ENCODE measurements at regions not wholly inside any gene's neighbourhood (a gene's known extent, or its start where the extent isn't known, plus 50 kb on each side); places are given as distances from the start of the nearest gene placed in this dataset.
"Not testable (repeated sequence)": the region's sequence is repeated elsewhere in the genome, so short reads cannot be mapped to it uniquely, and the experiment has no call there.

DNA sequence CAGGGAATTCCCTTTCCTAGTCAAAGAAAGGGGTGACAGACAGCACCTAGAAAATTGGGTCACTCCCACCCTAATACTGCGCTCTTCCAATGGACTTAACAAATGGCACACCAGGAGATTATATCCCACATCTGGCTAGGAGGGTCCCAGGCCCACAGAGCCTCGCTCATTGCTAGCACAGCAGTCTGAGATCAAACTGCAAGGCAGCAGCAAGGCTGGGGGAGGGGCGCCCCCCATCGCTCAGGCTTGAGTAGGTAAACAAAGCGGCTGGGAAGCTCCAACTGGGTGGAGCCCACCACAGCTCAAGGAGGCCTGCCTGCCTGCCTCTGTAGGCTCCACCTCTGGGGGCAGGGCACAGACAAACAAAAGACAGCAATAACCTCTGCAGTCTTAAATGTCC lies 1043.9 kb upstream of the GRIA3 start:
- not testable (repeated sequence) for DNase-seq (ENCODE audit: low read depth in 4 of 4, low spot score in 1 of 4)

DNA sequence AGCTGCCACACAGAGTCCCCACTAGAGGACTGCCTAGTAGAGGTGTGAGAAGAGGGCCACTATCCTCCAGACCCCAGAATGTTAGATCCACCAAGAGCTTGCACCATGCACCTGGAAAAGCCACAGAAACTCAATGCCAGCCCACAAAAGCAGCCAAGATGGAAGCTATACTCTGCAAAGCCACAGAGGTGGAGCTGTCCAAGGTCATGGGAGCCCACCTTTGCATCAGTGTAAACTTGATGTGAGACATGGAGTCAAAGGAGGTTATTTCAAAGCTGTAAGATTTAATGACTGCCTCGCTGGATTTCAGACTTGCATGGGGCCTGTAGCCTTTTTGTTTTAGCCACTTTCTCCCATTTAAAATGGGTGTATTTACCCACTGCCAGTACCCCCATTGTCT lies 1030.1 kb upstream of the GRIA3 start:
- DNase-seq (ENCODE audit: low read depth in 4 of 4, low spot score in 1 of 4) = no peak

DNA sequence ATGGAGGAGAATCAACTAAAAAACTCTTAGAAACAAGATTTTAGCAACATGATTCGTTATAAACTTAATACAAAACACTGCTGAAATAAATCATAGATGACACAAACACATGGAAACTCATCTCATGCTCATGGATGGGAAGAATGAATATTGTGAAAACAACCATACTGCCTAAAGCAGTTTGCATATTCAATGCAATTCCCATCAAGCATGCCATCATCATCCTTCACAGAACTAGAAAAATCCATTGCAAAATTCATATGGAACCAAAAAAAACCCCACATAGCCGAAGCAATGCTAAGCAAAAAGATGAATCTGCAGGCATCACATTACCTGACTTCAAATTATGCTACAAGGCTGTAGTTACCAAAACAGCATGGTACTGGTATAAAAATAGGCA lies 1015.8 kb upstream of the GRIA3 start:
- no peak for DNase-seq (ENCODE audit: low read depth in 4 of 4, low spot score in 1 of 4)

DNA sequence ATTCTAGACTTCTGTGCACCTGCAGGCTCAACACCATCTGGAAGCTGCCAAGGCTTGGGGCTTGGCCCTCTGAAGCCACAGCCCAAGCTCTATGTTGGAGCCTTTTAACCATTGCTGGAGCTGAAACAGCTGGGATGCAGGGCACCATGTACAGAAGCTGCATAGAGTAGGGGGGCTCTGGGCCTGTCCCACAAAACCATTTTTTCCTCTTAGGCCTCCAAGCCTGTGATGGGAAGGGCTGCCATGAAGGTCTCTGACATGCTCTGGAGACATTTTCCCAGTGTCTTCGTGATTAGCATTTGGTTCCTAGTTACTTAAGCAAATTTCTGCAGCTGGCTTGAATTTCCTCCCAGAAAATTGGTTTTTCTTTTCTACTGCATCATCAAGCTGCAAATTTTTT lies 999.3 kb upstream of the GRIA3 start:
- no peak for DNase-seq (ENCODE audit: low read depth in 4 of 4, low spot score in 1 of 4)

DNA sequence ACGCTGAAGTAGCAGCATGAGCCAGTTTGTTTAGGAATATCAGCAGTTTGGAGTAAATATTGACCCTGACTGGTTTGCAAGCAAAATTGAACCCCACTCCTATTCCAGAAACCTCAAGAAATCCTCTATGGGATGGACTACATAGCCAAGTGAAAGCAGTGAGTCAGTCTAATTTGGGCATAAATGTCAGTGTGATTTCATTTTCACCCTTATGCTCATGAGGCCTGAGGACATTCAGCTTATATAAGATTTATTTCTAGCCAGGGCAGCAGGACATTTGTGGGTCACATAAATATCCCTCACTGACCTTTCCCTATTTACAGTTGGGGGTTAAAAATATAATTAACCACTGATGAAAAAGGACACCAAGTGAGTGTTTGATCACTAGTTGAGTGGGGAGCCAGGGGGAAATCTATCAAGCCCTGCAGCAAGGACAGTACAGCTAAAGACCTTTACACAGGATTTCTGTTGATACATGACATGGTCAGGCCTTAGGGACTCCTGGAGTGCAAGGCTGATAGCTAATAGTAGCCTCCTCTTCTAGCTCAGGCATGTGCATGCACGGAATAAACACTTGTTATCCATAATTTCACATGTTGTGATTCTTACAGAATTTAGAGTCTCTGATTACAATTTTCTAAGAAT lies 996.9 kb upstream of the GRIA3 start:
- no peak for DNase-seq (ENCODE audit: low read depth in 4 of 4, low spot score in 1 of 4)

DNA sequence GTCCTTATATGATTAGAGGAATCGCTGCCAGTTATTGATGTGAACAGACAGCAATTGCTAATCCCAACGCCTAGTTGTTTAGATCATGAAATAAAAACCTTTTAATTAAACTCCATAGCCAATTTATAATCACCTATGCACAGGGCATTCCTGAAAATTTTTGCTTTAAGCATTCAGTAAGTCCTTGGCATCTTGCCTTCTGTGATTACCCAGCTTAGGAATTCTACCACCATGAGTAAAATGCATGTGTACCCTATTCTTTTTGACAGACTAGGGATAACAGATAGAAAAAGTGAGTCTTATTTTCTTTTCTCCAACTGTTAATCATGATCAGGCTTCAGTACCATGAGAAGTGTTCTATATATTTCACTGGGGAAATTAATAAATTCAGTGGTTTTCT lies 995.3 kb upstream of the GRIA3 start:
- DNase-seq (ENCODE audit: low read depth in 4 of 4, low spot score in 1 of 4) = no peak

GRCh38 chrX:122196343-122196742 lies 987.7 kb upstream of the GRIA3 start:
- no peak for DNase-seq (ENCODE audit: low read depth in 4 of 4, low spot score in 1 of 4)

DNA sequence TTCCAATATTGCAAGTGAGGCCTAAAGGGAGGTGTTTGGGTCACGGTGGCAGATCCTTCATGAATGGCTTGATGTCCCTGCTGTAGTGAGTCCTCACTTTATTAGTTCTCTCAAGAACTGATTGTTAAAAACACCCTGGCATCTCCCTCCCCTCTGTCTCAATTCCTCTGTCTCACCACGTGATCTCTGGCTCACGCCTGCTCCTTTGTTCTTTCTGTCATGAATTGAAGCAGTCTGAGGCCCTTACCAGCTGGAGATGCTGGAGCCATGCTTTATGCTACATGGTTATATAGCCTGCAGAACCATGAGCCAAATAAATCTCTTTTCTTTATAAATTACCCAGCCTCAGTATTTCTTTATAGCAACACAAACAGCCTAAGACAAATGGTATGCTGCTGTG lies 980.7 kb upstream of the GRIA3 start:
- no peak for DNase-seq (ENCODE audit: low read depth in 4 of 4, low spot score in 1 of 4)

DNA sequence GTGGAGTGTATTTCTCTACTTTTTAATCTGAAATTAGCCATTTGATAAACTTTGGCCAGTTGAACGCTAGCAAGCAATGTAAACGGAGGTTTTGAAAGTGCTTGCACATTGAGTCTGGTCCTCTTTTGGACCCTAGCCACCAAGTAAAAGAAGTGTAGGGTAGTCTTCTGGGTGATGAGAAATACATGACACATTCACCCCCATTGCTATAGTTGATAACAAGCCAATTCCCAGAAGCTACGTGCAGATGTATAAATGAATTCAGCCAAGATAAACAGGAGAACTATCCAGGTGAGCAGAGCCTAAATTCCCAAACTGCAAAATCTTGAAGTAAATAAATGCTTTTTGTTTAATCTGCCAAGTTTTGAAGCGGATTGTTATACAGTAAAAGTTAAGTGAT lies 965.4 kb upstream of the GRIA3 start:
- DNase-seq (ENCODE audit: low read depth in 4 of 4, low spot score in 1 of 4) = no peak

DNA sequence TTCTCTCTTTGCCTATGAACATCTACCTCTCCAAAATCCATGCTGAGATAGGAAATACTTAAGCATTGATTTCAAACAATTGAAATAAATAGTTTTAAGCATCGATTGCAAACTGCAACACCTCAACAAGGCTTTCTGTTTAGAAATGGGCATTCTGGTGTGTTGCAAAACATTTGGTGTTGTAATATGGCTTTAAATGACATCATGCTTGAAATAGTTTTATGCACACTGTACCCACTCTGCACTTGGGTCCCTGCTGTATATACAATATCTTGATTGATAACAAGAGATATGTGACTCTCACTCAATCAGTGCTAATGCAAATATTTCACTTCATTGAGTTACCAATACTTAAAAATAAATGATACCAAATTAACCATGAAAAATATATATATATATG lies 964.9 kb upstream of the GRIA3 start:
- no peak for DNase-seq (ENCODE audit: low read depth in 4 of 4, low spot score in 1 of 4)

- no peak for DNase-seq (ENCODE audit: low read depth in 4 of 4, low spot score in 1 of 4)
These were observed 964.3 kb upstream of the GRIA3 start for GRCh38 chrX:122219735-122220134.

DNA sequence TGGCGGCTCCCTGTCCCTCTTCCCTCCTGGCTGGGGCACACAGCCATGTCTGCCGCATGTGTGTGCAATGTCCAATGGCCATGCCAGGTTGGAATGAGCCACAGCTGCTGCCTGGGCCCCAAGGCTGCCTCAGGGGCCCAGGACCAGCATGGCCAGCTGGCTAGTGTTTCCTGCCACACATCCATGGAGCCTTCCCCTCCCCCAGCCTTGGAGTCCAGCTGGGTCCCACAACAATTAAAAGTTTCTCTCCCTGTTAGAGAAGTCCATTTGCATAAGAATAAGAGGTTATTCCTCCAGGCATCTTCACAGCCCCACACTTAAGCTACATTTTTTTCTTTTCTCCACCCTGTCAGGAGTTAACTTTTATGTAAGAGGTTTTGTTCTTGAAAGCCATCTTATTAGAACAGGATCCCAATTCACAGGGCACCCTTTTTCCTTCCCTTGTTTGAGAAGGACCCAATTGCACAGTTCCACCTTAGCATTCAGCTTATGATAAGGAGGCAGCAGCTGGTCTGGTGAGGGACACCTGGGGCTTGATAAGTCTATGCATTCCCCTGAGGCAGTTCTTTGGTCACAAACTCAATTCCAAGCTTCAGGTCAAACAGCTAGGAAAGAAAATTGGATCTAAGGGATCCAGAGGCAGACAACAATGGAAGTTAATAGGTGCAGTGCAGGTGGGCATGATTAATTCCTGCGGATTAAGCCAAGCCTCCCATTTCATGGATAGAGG lies 963.3 kb upstream of the GRIA3 start:
- DNase-seq (ENCODE audit: low read depth in 4 of 4, low spot score in 1 of 4) = no peak

- DNase-seq (ENCODE audit: low read depth in 4 of 4, low spot score in 1 of 4) = not testable (repeated sequence)
These were observed 962.3 kb upstream of the GRIA3 start for GRCh38 chrX:122221810-122222209.

GRCh38 chrX:122224137-122224536 lies 959.9 kb upstream of the GRIA3 start:
- not testable (repeated sequence) for DNase-seq (ENCODE audit: low read depth in 4 of 4, low spot score in 1 of 4)

DNA sequence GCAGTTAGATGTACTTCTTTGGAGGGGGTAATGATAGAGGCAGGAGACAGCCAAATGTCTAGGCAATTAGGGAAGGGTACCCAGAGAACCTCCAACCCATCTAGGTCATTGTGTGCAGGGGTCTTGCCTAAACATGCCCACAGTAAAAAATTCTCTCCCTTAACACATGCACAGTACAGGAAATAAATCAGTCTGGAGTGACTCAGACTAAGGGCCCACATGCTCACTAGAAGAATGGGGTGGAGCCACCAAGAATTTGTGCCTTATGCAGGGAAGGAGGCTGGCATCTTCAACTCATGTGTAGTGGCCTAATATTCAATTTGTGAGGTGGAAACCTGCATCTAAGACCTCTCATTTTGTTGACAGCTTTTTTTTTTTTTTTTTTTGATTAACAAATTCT lies 945.3 kb upstream of the GRIA3 start:
- no peak for DNase-seq (ENCODE audit: low read depth in 4 of 4, low spot score in 1 of 4)

- DNase-seq (ENCODE audit: low read depth in 4 of 4, low spot score in 1 of 4) = no peak
These were observed 942.1 kb upstream of the GRIA3 start for GRCh38 chrX:122241959-122242358.

DNA sequence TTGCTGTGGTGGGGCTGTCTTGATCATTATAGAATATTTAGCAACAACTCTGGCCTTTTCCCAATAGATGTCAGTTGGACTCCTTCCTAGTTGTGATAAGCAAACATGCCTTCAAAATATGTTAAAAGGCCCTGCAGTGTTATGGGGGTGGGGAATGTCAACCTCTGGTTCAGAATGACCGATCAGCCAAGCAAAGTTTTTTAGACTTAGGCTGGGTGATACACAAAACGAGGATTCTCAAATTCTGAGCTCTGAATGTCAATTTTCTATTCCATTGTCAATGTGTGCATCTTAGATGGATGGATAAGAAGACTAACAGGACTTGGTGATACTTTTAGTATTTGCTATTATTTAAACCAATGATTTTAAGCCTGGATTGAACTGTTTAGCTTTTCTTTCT lies 940.0 kb upstream of the GRIA3 start:
- DNase-seq (ENCODE audit: low read depth in 4 of 4, low spot score in 1 of 4) = no peak

GRCh38 chrX:122245175-122245574 lies 938.9 kb upstream of the GRIA3 start:
- no peak for DNase-seq (ENCODE audit: low read depth in 4 of 4, low spot score in 1 of 4)

DNA sequence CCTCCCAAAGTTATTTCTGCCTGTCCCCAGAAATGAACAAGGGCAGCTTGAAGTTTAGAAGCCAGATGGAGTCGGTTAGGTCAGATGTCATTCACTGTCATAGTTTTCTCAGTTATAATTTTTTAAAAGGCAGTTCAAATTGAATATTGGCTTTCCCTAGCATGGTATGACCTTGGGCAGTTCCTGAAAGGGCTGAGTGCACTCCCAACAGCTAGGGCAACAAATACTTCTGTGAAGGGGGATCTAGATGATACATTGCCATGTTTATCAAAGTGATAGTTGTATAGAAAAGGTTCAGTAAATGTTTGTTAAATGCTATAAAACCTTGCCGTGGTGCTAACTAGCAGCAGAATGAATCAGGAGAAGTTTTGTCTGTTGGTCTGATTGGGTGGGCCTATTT lies 938.1 kb upstream of the GRIA3 start:
- DNase-seq (ENCODE audit: low read depth in 4 of 4, low spot score in 1 of 4) = no peak

DNA sequence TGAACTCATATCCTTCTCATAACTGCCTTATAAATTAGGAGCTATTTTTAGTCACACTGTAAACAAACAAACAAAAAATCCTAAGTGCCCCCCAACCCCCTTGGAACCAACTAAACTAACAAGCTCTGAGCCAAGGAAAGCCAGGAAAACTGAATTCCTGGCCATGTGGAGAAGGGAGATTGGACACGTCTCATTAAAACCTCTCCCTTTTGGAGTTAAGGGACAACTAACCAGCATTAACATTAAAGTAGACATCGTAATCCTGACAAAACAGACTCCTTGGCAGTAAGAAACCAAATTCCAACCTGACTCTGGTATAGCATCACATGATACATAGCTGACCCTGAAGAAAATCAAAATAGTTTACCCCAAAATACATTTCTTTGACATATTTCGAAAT lies 937.1 kb upstream of the GRIA3 start:
- no peak for DNase-seq (ENCODE audit: low read depth in 4 of 4, low spot score in 1 of 4)

- no peak for DNase-seq (ENCODE audit: low read depth in 4 of 4, low spot score in 1 of 4)
These were observed 935.4 kb upstream of the GRIA3 start for GRCh38 chrX:122248681-122249080.

DNA sequence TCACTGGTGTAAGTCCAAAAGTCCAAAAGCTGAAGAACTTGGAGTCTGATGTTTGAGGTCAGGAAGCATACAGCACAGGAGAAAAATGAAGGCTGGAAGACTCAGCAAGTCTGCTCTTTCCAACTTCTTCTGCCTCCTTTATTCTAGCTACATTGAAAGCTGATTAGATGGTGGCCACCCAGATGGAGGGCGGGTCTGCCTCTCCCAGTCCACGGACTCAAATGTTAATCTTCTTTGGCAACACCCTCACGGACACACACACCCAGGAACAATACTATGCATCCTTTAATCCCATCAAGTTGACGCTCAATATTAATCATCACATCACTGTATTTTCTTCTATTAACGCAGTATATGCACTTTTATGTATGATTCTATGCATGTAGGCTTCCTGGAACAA lies 931.6 kb upstream of the GRIA3 start:
- no peak for DNase-seq (ENCODE audit: low read depth in 4 of 4, low spot score in 1 of 4)

DNA sequence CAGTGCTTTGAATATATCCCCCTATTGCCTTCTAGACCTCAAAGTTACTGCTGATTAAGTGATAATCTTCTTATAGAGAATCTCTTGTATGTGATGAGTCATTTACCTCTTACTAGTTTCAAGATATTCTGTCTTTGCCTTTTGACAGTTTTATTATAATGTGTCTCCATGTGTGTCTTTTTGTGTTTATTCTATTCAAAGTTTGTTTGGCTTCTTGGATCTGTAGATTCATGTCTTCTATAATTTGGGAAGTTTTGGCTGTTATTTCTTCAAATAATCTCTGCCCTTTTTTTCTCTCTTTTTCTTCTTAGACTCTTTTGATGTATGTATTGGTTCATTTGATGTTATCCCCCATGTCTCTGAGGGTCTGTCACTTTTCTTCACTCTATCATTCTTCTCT lies 915.7 kb upstream of the GRIA3 start:
- no peak for DNase-seq (ENCODE audit: low read depth in 4 of 4, low spot score in 1 of 4)
